ENCODE measurements at regions not wholly inside any gene's neighbourhood (a gene's known extent, or its start where the extent isn't known, plus 50 kb on each side); places are given as distances from the start of the nearest gene placed in this dataset.

DNA sequence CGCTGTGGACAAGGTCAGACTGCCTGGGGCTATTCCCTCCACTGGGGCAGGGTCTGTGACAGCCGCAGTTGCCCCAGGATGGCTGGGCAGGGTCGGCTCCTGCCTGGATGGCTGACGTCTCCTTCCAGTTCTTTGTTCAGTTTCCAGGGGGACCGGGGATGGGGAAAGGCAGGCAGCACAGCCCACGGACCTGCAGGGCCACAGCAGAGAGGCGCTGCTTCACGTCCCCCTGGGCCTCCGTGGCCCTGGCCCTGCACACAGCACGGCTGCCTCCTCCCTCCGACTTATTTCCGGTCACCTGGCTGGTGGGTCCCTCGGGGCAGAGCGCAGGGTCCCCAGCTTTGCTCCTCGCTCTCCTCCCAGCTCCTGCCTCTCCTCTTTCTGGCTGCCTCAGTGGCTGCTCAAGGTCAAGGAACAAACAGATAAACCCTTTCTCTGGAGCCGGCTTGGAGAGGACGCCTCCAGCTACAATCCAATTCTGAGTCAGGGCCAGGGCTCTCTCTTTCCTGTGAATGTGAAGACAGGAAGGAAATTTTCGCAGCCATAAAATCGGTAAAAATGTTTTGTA, 169.7 kb downstream of the C9orf50 start:
- TF ChIP-seq CTCF (IDR thresholded peaks at IDR 0.05) (no peak), POLR2A (IDR thresholded peaks at IDR 0.05) (no peak)
